ENCODE measurements at regions not wholly inside any gene's neighbourhood (a gene's known extent, or its start where the extent isn't known, plus 50 kb on each side); places are given as distances from the start of the nearest gene placed in this dataset.
"Not testable (repeated sequence)": the region's sequence is repeated elsewhere in the genome, so short reads cannot be mapped to it uniquely, and the experiment has no call there.

GRCh38 chr4:188797011-188797410 is 657.8 kb downstream of the TRIML1 start:
- FAIRE-seq; H3K9me3 ChIP-seq (ENCODE audit: control insufficient read depth in 2 of 3, insufficient read depth in 1 of 3, low read length in 3 of 3); H3K27me3 ChIP-seq (ENCODE audit: control insufficient read depth, insufficient read depth, low read length); DNase-seq; H3K9ac ChIP-seq (ENCODE audit: low read length in 3 of 3); H3K27ac ChIP-seq (ENCODE audit: low read depth in 2 of 2, low read length in 2 of 2); H3K4me3 ChIP-seq (ENCODE audit: low read length in 3 of 3); intact Hi-C loops (cut with DNase I); H3K36me3 ChIP-seq (ENCODE audit: control insufficient read depth in 2 of 3, insufficient read depth in 3 of 3, low read length in 3 of 3); H3K4me1 ChIP-seq (ENCODE audit: control insufficient read depth in 2 of 3, insufficient read depth in 2 of 3, low read depth in 1 of 3, low read length in 3 of 3): not testable (repeated sequence)

GRCh38 chr4:188804861-188805260 is 665.6 kb downstream of the TRIML1 start:
- Histone ChIP-seq H3K9ac (ENCODE audit: low read length in 3 of 3) (no peak overlapping the region), H3K27me3 (ENCODE audit: control insufficient read depth, insufficient read depth, low read length) (no peaks in the 10 kb centered on the region), H3K4me1 (ENCODE audit: control insufficient read depth in 2 of 3, insufficient read depth in 2 of 3, low read depth in 1 of 3, low read length in 3 of 3) (no peaks in the 10 kb centered on the region), H3K36me3 (ENCODE audit: control insufficient read depth in 2 of 3, insufficient read depth in 3 of 3, low read length in 3 of 3) (no peaks in the 10 kb centered on the region), H3K4me3 (ENCODE audit: low read length in 3 of 3) (no peak overlapping the region), H3K27ac (ENCODE audit: low read depth in 2 of 2, low read length in 2 of 2) (no peak overlapping the region), H3K9me3 (ENCODE audit: control insufficient read depth in 2 of 3, insufficient read depth in 1 of 3, low read length in 3 of 3) (no peaks in the 10 kb centered on the region)
- FAIRE-seq (no peak), DNase-seq (no peak)
- TF ChIP-seq, protein P1, sequence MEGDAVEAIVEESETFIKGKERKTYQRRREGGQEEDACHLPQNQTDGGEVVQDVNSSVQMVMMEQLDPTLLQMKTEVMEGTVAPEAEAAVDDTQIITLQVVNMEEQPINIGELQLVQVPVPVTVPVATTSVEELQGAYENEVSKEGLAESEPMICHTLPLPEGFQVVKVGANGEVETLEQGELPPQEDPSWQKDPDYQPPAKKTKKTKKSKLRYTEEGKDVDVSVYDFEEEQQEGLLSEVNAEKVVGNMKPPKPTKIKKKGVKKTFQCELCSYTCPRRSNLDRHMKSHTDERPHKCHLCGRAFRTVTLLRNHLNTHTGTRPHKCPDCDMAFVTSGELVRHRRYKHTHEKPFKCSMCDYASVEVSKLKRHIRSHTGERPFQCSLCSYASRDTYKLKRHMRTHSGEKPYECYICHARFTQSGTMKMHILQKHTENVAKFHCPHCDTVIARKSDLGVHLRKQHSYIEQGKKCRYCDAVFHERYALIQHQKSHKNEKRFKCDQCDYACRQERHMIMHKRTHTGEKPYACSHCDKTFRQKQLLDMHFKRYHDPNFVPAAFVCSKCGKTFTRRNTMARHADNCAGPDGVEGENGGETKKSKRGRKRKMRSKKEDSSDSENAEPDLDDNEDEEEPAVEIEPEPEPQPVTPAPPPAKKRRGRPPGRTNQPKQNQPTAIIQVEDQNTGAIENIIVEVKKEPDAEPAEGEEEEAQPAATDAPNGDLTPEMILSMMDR (IDR thresholded peaks at IDR 0.05; ENCODE audit: borderline replicate concordance, extremely low read depth, insufficient read depth): no peak
- intact Hi-C loops (cut with DNase I): no loop called here

- peaks cover 0 to 7% (median 2%) of the 10 kb centered on the region in 3 donors for H3K9me3 ChIP-seq (ENCODE audit: control insufficient read depth in 2 of 3, insufficient read depth in 1 of 3, low read length in 3 of 3)
- no peaks in the 10 kb centered on the region for H3K27me3 ChIP-seq (ENCODE audit: control insufficient read depth, insufficient read depth, low read length)
- intact Hi-C loops (cut with DNase I): no loop called here
- no peak overlapping the region for H3K4me3 ChIP-seq (ENCODE audit: low read length in 3 of 3)
- no peaks in the 10 kb centered on the region for H3K4me1 ChIP-seq (ENCODE audit: control insufficient read depth in 2 of 3, insufficient read depth in 2 of 3, low read depth in 1 of 3, low read length in 3 of 3)
- H3K27ac ChIP-seq (ENCODE audit: low read depth in 2 of 2, low read length in 2 of 2): no peak overlapping the region
- TF ChIP-seq, protein P1 (IDR thresholded peaks at IDR 0.05; ENCODE audit: borderline replicate concordance, extremely low read depth, insufficient read depth): no peak
- peak in 2 of 5 donors; percentile 51 to 53 for DNase-seq
- H3K9ac ChIP-seq (ENCODE audit: low read length in 3 of 3): no peak overlapping the region
- FAIRE-seq: no peak
- H3K36me3 ChIP-seq (ENCODE audit: control insufficient read depth in 2 of 3, insufficient read depth in 3 of 3, low read length in 3 of 3): no peaks in the 10 kb centered on the region
Measured at GRCh38 chr4:188811121-188811520, 671.9 kb downstream of the TRIML1 start.

DNA sequence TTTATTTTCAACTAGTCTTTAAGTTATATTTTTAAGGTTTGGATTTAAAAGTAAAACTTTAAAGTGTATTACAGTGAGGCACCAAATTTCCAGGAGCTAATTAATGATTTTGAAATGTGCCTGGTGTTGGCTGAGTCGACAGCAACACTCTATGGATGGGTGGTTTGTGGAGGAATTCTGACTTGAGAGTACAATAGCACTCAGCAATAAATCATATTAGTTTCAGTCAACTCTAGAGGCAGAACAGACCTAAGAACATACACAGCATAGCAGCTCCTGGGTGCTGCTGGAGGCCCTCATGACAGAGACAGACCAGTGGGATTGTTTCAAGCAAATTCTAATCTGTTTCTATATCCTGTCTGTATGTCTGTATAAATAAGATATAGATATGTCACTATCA is 673.4 kb downstream of the TRIML1 start:
- H3K4me3 ChIP-seq (ENCODE audit: low read length in 3 of 3): no peak overlapping the region
- H3K36me3 ChIP-seq (ENCODE audit: control insufficient read depth in 2 of 3, insufficient read depth in 3 of 3, low read length in 3 of 3): no peaks in the 10 kb centered on the region
- FAIRE-seq (no peak), DNase-seq (peak in 1 of 5 donors; percentile 22)
- no peak overlapping the region for H3K27ac ChIP-seq (ENCODE audit: low read depth in 2 of 2, low read length in 2 of 2)
- H3K9ac ChIP-seq (ENCODE audit: low read length in 3 of 3): no peak overlapping the region
- intact Hi-C loops (cut with DNase I): no loop called here
- no peaks in the 10 kb centered on the region for H3K4me1 ChIP-seq (ENCODE audit: control insufficient read depth in 2 of 3, insufficient read depth in 2 of 3, low read depth in 1 of 3, low read length in 3 of 3)
- peaks cover 0 to 7% (median 2%) of the 10 kb centered on the region in 3 donors for H3K9me3 ChIP-seq (ENCODE audit: control insufficient read depth in 2 of 3, insufficient read depth in 1 of 3, low read length in 3 of 3)
- no peaks in the 10 kb centered on the region for H3K27me3 ChIP-seq (ENCODE audit: control insufficient read depth, insufficient read depth, low read length)
- TF ChIP-seq, protein P1 (IDR thresholded peaks at IDR 0.05; ENCODE audit: borderline replicate concordance, extremely low read depth, insufficient read depth): no peak
